ENCODE measurements at regions not wholly inside any gene's neighbourhood (a gene's known extent, or its start where the extent isn't known, plus 50 kb on each side); places are given as distances from the start of the nearest gene placed in this dataset.
A peak's percentile ranks its signal among the peaks of the same experiment; 100 is the strongest.

DNA sequence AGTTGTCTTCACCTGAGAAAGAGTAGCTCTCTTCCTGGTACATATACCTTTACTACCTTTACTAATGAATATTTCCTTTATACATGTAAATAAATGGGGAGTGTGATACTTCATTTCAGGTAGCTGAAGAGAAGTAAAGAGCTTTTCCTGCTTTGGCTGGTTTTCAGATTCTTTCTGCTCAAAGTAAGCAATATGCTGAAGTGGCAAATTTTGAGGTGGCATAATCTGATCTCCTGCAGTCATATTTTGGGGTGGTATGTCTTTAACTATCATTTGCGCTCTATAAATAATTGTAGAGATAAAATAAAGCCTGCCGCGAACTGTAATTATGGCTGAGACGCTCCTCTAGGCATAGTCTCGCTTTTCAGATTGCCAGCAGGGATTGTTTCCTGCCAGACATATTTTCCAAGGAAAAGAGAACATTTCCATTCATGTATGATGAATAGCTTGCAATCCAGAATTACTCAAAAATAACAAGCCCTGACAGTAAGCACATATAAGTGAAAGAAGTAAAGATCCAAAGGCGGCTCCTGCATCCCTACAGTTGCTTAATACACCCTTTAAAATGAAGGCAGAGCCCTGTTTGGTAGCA is 200.7 kb downstream of the C12orf50 start:
- Histone ChIP-seq H3K4me3 (replicated peaks in 1 of 3; ENCODE audit: insufficient read depth in 1 of 3, low read depth in 1 of 3, low read length in 3 of 3) (no peak overlapping the region), H3K27me3 (ENCODE audit: control insufficient read depth in 2 of 2, insufficient read depth in 2 of 2, low read length in 2 of 2) (no peaks in the 10 kb centered on the region), H3K9me3 (replicated peaks; ENCODE audit: control insufficient read depth, insufficient read depth, low read length) (no peaks in the 10 kb centered on the region), H3K79me2 (ENCODE audit: control insufficient read depth, insufficient read depth, low read length) (no peaks in the 10 kb centered on the region), H3K9ac (replicated peaks; ENCODE audit: extremely low read depth, insufficient read depth, low read length) (peak overlapping the region; percentile 55), H3K9me1 (replicated peaks; ENCODE audit: control insufficient read depth, extremely low read depth, insufficient read depth, low read length) (no peaks in the 10 kb centered on the region), H3K4me2 (ENCODE audit: insufficient read depth, low read length) (peak overlapping the region; percentile 84), H3K27ac (ENCODE audit: insufficient read depth, low read depth, low read length) (peak overlapping the region; percentile 83), H3K4me1 (ENCODE audit: control insufficient read depth, extremely low read depth, insufficient read depth, low read length) (peaks cover 25% of the 10 kb centered on the region), H3K36me3 (ENCODE audit: control insufficient read depth in 2 of 2, extremely low read depth in 1 of 2, insufficient read depth in 2 of 2, low read length in 2 of 2) (no peaks in the 10 kb centered on the region), H2AFZ (ENCODE audit: low read depth, low read length) (peak overlapping the region; percentile 34), H4K20me1 (replicated peaks; ENCODE audit: control insufficient read depth, extremely low read depth, insufficient read depth, low read length) (no peaks in the 10 kb centered on the region)
- peak; percentile 40 for FAIRE-seq
- DNase-seq (ENCODE audit: low read depth, low spot score), result peak; percentile 83
- ChIA-PET POLR2A (no interaction called here), CTCF (interaction anchor here (0.8 to 1.2 kb wide), 3 partner anchors 12 to 67 kb away, joined by 3 to 4 read pairs (median 3); no protein-coding TSS in a partner anchor)
- TF ChIP-seq JUN (IDR thresholded peaks at IDR 0.05; ENCODE audit: borderline replicate concordance, insufficient read depth, insufficient read length, low read depth), result peak; percentile 10
- no peak for TF ChIP-seq POLR2AphosphoS5 (IDR thresholded peaks at IDR 0.05; ENCODE audit: insufficient read depth, low read depth, low read length)
- BruUV-seq (replicated peaks), result no TSS peak
- intact Hi-C loops (cut with micrococcal nuclease) (loop anchor here (5.0 to 10.0 kb wide), 2 partner anchors 384 to 506 kb away; no protein-coding TSS in a partner anchor), dilution Hi-C loops (cut with MboI; ENCODE audit: extremely low pct_ligation_motif_present, low sequenced_read_pairs) (no loop called here)

DNA sequence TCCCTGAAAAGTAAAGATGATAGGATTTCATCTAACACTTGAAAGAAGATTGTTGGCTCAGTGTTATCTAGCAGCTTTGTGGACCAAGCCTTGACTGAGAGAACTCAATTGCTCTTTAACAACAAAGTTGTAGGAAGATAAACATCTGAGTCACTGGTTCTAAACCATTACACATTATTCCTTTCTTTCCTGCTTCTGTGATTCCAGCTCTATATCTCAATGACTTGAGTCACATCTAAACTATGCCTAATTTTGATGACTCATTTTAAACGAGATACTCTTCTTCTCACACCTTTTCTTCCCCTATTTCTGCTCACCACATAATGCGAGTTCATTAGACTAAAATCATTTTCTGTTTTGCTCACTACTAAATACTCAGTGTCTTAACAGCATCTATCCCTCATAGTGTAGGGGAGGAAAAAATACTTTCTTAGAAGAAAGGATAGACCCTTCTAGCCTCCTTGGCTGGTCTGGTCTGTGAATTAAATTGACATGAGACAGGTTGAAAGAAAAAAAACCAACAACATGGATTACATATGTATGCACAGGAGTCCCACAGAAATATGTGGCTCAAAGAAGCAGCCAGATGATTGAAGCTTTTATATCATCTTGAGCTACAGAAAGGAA is 201.4 kb downstream of the C12orf50 start:
- intact Hi-C loops (cut with micrococcal nuclease), result loop anchor here (2.0 to 10.0 kb wide), 4 partner anchors 383 to 1597 kb away; no protein-coding TSS in a partner anchor
- Histone ChIP-seq H3K9me3 (replicated peaks; ENCODE audit: control insufficient read depth, insufficient read depth, low read length) (no peaks in the 10 kb centered on the region), H3K4me1 (ENCODE audit: control insufficient read depth, extremely low read depth, insufficient read depth, low read length) (peaks cover 25% of the 10 kb centered on the region), H3K36me3 (ENCODE audit: control insufficient read depth in 2 of 2, extremely low read depth in 1 of 2, insufficient read depth in 2 of 2, low read length in 2 of 2) (no peaks in the 10 kb centered on the region), H3K4me3 (replicated peaks in 1 of 3; ENCODE audit: insufficient read depth in 1 of 3, low read depth in 1 of 3, low read length in 3 of 3) (peak overlapping the region in 1 of 3 experiments; percentile 18), H3K79me2 (ENCODE audit: control insufficient read depth, insufficient read depth, low read length) (no peaks in the 10 kb centered on the region), H3K27me3 (ENCODE audit: control insufficient read depth in 2 of 2, insufficient read depth in 2 of 2, low read length in 2 of 2) (no peaks in the 10 kb centered on the region), H3K9ac (replicated peaks; ENCODE audit: extremely low read depth, insufficient read depth, low read length) (peak overlapping the region; percentile 55), H3K9me1 (replicated peaks; ENCODE audit: control insufficient read depth, extremely low read depth, insufficient read depth, low read length) (no peaks in the 10 kb centered on the region), H3K4me2 (ENCODE audit: insufficient read depth, low read length) (peak overlapping the region; percentile 84), H4K20me1 (replicated peaks; ENCODE audit: control insufficient read depth, extremely low read depth, insufficient read depth, low read length) (no peaks in the 10 kb centered on the region), H3K27ac (ENCODE audit: insufficient read depth, low read depth, low read length) (peak overlapping the region; percentile 83), H2AFZ (ENCODE audit: low read depth, low read length) (no peak overlapping the region)
- DNase-seq (ENCODE audit: low read depth, low spot score) (peak; percentile 89), FAIRE-seq (peak; percentile 94)
- BruUV-seq (replicated peaks), result TSS peak; percentile 95
- TF ChIP-seq, protein P1, sequence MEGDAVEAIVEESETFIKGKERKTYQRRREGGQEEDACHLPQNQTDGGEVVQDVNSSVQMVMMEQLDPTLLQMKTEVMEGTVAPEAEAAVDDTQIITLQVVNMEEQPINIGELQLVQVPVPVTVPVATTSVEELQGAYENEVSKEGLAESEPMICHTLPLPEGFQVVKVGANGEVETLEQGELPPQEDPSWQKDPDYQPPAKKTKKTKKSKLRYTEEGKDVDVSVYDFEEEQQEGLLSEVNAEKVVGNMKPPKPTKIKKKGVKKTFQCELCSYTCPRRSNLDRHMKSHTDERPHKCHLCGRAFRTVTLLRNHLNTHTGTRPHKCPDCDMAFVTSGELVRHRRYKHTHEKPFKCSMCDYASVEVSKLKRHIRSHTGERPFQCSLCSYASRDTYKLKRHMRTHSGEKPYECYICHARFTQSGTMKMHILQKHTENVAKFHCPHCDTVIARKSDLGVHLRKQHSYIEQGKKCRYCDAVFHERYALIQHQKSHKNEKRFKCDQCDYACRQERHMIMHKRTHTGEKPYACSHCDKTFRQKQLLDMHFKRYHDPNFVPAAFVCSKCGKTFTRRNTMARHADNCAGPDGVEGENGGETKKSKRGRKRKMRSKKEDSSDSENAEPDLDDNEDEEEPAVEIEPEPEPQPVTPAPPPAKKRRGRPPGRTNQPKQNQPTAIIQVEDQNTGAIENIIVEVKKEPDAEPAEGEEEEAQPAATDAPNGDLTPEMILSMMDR (IDR thresholded peaks at IDR 0.05; ENCODE audit: extremely low read depth in 1 of 2, insufficient read depth in 1 of 2, low read depth in 1 of 2, low read length in 2 of 2), result no peak
- no peak for TF ChIP-seq MYC (IDR thresholded peaks at IDR 0.05; ENCODE audit: low read depth, low read length)
- TF ChIP-seq MAX (IDR thresholded peaks at IDR 0.05; ENCODE audit: insufficient read depth, insufficient read length), result no peak
- TF ChIP-seq POLR2A (IDR thresholded peaks at IDR 0.05; ENCODE audit: low read depth, low read length), result no peak
- peak; percentile 98 for TF ChIP-seq FOS (IDR thresholded peaks at IDR 0.05; ENCODE audit: borderline replicate concordance, insufficient read depth, low read length)
- no peak for TF ChIP-seq EZH2 (IDR thresholded peaks at IDR 0.05; ENCODE audit: borderline replicate concordance, low read depth, low read length, severe bottlenecking)
- TF ChIP-seq JUN (IDR thresholded peaks at IDR 0.05; ENCODE audit: borderline replicate concordance, insufficient read depth, insufficient read length, low read depth), result peak; percentile 99
- peak; percentile 86 for TF ChIP-seq GATA2 (IDR thresholded peaks at IDR 0.05; ENCODE audit: insufficient read depth, insufficient read length, low read depth, low read length)
- peak; percentile 41 for TF ChIP-seq POLR2AphosphoS5 (IDR thresholded peaks at IDR 0.05; ENCODE audit: insufficient read depth, low read depth, low read length)
- dilution Hi-C loops (cut with MboI; ENCODE audit: extremely low pct_ligation_motif_present, low sequenced_read_pairs), result no loop called here
- POLR2A ChIA-PET, result no interaction called here
- CTCF ChIA-PET, result interaction anchor here (0.7 to 1.1 kb wide), 2 partner anchors 20 to 67 kb away, joined by 3 read pairs; no protein-coding TSS in a partner anchor

Data from endothelial cell of umbilical vein (primary cell).